GM18499 (cell line): ENCODE measurements at regions not wholly inside any gene's neighbourhood (a gene's known extent, or its start where the extent isn't known, plus 50 kb on each side); places are given as distances from the start of the nearest gene placed in this dataset.
A peak's percentile ranks its signal among the peaks of the same experiment; 100 is the strongest.

ENCODE experiments used
- ATAC-seq: cut with Tn5 transposase; IDR thresholded peaks from one replicate; pipeline ENCODE4 v1.9.1; 2021; ENCODE audit warnings: moderate number of reproducible peaks; ENCODE audit not compliant: insufficient read depth, unreplicated experiment

DNA sequence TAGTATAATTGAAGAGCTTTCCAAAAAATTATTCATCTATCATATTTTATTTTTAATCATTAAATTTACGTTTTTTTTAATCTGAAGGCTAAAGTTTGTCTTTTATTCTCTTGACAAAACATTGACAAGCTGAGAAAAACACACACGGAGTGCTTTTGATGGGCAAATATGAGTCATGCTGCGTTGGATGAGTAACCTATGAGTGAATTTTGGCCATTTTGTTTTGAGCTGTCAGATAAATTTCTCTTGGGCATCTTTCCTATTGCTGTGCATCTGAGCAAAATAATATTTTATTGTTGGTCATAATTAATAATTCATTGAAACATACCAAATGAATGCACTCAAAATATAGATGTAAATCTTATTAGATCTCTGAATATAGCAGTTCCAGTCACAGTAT, 1144.1 kb upstream of the ADGRL2 start:
- ATAC-seq = no peak

DNA sequence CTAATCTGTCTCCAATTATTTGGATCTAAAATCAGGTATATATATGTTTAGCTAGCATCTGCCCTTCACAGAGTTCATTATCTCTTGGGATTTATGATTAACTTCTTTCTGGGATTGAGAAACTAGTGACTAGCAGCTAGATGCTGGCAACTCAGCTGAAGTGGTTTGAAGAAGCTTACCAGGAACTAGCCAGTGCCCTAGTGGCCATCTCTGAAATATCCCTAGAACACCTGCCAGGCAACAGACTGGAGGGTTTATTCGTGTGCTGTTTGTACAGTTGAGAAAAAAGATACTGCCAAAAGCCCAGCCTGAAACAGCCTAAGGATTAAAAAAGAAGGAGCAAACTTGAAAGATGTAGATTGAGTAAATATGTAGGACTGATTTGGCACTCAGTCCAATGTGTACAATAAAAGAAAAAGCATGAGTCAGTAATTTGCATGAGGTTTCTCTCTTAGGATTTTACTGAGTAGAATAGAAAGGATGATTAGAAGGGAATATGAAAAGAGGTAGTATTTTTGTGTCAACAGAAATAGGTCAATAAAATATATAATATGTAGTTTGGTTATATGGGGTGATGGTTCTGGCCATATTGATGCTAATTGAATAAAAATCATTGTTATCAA, 1144.6 kb upstream of the ADGRL2 start:
- ATAC-seq = peak; percentile 76

DNA sequence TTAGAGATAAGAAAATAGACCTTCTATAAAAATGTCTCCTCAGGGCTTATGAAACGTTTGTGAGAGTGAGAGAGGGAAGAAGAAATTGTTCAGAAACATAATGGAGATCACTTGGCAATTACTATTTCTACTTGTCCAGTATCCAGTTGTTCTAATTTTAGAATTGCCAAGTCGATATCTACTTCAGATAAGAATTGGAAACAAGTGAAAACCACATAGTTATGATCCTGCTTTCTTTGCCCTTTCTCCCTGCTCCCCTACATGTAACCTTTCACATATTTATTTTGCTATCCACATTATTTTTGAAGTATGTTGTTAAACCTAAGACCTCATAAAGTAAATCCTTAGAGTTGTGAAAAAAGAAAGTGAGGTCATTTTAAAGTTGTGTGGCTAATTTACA, 1154.7 kb upstream of the ADGRL2 start:
- no peak for ATAC-seq

DNA sequence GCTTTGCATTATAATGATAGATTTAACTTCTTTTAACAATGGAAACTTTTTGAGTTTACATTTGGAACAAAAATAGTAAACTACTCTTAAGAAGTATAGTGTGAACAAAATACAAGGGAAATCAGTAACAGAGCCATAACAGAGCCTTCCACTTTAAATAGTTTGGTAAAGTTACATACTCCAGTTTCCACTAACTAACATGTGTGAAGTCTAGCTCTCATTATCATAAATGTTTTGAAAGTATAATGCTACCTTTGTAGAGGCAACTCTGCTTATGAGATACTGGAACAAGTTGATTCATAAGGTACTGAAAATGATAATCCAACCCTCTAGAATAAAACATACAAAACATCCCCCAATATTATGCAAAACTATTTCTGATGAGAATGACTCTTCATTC, 1155.1 kb upstream of the ADGRL2 start:
- no peak for ATAC-seq

DNA sequence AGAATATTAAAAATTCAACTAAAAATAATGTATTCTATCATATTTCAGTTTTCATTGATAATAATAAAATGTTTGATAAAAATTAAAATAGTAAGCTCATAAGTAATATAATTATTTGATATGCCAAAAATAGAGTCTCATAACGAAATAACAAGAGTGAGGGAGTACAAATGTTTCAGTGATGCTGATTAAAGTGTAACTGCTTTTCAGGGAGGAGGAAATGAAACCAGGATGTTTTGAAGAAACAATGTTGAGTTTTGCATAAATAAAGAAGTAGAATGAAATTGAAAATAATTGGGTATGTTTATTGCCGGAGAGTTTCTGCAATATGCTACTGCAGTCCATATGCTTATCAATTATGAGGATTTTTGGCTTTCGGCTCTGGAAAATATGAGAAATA, 1159.8 kb upstream of the ADGRL2 start:
- ATAC-seq = no peak

DNA sequence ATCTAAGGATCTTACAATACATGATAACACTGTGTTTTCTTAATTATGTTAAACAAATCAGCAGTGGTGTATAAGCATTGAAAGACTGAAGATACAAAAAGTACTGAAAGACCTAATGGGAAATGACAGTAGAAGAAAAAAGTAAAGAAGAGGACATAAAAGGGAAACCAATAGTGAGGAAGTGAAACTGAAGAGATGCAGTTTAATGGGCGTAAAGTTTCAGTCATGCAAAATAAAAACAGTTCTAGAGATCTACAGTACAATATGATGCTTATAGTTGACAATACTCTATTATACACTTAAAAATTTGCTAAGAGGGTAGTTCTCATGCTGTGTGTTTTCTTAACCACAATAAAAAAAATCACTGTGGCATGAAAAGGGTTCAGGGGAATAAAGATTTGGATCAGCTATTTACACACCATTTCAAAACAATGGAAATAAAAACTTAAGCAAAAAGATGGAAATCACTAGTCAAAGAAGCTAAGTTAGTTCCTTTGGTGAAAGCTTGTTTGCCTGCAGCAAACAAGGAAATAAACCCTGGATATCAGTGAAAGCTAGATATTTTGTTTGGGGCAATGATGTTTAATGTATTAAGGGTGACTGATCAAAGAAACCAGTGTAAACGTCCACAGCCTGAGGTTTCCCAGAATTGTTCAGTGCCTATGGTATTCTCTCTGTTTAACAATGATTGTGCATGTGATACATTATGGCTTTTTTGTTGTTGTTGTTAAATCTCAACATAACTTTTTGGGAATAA, 1160.8 kb upstream of the ADGRL2 start:
- ATAC-seq = peak; percentile 98

DNA sequence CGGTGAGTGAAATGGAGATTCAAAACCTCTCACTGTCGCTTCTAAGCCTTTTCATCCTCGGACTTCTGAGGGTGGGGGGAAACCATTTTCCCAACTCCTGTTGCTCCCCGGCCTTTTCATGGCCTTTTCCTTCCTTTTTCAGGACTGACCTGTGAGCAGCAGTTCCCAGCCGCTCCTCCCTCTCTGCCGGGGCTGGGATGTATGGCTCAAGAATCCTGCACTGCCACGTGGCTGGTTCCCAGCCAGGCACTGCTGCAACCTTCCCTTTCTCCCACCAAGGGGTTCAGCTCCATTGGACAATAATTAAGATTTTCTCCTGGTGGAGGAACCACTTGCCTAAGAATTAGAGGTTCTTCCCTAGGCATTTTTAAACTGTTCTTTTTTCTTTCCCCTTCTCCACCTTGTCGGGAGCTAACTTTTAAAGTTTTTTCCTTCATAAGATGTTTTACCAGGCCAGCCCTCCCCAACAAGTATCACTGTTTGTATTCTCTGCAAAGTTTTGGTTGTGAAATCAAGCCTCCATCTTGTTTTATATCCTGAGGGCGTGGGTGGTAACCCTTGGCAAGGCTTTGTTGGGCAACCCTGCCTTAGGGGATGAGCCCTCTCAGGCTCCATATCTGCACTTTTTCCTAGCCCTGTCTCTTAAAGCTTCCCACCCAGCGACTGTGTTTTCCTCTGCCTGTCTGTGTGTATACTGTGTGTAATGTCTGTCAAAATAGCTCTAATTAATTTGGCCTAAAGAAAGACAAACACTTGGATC, 1166.6 kb upstream of the ADGRL2 start:
- ATAC-seq = no peak

DNA sequence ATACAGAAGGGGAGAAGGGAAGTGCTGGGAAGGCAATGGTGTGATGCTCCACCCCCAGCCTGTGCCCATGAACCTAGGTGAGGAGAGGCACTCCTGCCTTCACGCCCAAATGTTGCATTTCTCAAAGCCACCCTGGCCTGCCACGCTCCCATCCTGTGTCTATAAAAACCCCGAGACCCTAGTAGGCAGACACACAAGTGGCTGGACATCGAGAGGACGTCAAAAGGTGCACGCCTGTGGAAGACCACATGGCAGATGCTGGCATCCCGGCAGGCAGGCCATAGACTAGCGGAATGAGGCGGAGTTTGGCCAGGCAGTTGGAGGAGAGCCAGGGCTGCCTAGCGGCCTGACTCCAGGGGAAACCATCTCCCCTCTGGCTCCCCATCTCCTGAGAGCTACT, 1168.5 kb upstream of the ADGRL2 start:
- ATAC-seq = no peak

DNA sequence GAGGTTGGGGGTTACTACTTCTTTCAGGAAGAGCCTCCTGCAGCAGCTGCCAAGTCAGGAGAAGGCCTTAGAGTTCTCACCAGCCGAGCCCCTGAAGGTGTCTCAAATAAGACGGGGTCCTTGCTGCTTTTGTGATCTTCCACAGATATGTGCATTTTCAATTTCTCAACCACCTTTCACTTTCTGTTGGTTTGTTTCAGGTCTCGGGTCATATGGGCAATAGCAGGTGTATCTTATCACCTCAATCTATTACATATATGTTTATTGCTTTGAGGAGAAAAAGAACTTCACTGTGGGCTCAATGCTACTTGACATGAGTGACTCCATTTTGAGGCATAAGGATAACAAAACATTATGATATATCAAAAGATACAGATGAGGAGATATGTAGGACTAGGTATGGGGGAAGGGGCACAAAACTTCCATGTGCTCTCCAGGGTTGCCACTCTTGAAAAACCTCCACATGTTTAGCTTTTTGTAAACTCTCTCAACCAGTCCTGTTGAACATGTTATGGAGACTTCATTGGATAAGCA, 1171.4 kb upstream of the ADGRL2 start:
- ATAC-seq = no peak

DNA sequence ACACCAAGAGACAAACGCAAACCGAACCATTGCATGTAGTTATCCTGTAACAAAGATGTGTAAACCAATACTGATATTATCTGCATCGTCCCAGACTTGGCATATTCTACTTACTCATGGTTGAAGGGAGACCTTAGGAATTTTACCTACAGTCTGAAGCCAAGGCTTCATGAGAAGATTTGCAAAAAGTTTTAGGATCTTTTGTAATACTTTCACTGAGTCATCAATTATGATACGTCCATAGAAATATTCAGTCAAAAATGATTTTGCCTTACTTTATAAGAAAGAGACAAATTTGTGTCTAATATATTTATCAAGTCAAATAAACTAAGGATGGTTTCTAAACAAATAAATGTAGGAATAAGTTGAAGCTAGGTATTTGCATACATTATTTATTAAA, 1176.1 kb upstream of the ADGRL2 start:
- ATAC-seq = no peak

DNA sequence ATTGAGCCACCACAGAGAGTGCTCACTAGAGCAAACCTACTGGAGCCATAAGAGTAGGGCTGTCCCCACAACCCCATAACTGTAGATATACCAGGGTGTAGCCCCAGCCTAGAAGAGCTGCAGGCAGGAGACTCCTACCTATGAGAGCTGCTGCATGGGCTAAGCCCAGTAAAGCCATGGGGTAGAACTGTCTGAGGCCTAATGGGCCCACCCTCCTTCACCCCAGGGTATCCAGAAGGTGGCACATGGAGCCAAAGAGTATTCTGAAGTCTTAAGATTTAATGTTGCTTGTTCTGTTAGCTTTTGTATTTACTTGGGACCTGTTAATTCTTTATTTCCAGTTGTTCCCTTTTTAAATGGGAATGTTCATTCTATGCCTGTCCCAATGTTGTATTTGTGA, 1193.7 kb upstream of the ADGRL2 start:
- ATAC-seq = no peak

DNA sequence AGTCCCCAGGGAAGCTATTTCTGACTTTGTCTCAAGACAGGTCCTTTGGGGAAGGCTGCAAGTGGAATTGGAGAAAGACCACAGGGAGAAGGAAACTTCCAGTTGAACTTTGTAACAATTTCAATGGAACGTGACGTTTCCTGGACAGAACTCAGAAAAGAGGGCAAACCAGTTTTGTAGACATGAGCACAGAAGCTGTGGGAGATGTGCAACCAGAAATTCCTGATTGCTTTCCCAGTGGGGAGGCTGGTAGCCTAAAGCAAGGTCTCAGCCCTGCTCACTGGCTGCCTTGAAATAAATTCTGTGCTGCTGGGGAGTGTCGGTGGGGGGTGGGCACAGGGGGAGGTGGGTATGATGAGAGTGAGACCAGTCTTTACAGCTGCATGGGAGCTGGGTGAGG, 1206.7 kb upstream of the ADGRL2 start:
- no peak for ATAC-seq

DNA sequence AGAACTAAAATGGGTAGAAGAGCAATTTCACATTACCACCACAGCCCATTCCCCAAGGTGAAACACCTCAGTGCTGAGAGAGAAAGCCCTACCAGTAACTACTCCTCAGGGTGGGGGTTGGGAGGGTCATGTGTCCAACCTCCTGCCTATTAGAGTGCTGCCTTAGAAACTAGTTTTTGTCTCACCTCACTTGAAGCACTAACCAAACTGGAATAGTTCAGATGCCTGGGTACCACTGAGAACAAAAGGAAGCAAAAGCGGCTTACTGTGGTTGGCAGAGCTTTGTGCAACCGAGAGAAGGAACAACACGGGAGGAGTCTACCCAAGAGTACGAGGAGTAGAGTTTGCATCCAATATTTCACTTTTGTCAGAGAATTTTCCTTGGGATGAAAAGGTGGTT, 1207.5 kb upstream of the ADGRL2 start:
- no peak for ATAC-seq

DNA sequence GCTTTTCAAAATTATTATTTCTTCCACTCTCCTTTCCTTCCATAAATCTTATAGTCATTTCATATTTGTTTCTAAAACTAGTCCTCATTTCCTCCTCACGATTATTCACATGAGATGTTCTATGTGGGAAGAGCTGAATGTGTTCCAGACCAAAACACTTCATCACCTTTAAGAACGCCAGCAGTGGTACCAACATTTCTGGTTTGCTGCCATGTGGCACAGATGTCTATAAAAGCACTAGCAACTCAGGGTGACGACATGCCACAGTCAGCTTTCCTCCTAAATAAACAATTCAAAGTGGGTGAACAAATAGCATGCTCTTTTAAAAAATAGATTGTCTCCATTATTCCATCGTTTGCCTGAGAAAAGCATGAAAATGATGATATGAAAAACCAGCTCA, 1217.8 kb upstream of the ADGRL2 start:
- ATAC-seq = no peak

DNA sequence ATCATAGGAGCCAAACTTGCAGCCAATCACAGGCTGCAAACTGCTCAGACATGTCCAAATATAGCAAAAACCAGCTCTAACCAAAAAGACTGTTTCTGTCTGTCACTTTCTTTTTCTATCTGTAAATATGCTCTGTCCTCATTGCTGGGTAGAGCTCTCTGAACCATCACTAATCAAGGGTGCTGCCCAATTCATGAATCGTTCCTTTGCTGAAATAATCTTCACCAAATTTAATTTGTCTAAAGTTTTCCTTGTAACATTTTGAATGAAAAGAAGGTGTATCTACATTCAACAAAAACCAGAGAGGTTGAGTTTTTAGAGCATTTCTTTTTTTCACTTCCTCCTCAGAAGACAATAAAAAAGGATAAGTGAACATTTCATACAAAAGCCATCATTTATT, 1221.7 kb upstream of the ADGRL2 start:
- ATAC-seq = no peak

DNA sequence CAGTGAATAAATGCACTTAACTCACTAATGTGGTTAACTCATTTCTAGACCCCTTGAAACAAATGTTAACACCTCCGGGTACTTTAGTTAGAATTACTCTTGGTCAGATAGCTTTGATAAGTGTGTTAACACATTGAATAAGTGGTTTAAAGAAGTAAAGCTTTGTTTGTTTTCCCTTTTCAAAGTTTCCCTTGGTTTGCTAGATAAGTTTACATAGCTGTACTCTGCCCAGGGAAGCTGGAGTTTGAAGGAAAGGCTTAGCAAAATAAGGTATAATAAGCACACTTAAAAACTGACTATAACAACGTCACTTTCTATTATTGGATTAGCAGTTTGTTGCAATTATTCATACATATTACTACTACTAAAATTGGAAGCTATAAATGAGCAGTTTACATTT, 1233.9 kb upstream of the ADGRL2 start:
- ATAC-seq = no peak

DNA sequence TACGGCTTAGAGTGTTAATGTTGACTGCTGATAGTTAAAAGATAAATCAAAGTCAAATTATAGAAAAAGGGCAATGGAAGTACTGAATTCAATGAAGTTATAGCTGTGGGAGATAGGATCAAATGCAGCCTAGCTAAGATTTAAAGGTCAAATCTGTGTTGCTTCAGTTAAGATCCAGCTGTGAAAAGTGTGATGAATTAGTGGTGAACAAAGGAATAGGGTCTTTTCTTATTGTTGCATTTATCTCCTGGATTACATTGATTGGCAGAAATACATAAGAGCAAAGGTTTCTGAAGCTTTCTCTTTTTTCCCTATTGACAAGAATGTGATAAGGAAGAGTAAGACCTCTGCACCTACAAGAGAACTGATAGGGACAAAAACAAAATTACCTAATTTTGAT, 1234.6 kb upstream of the ADGRL2 start:
- no peak for ATAC-seq

DNA sequence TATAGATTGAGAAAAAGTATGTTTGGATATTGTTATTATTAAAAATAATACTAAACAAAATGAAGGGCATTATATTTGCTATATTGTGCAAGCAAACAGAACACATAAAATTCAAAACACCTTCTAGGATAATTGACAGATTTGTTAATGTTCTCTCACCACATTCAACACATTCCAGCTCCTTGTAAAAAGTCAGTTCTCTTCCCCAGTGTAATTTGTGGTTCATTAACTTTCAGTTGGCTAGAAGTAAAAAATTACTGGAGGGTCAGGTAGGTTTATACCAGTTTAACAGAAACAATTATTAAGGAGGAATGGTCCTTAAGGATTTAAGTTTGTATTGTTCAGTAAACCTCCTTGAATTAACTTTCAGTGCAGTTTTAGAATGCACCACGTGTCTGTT, 1235.3 kb upstream of the ADGRL2 start:
- ATAC-seq = no peak

DNA sequence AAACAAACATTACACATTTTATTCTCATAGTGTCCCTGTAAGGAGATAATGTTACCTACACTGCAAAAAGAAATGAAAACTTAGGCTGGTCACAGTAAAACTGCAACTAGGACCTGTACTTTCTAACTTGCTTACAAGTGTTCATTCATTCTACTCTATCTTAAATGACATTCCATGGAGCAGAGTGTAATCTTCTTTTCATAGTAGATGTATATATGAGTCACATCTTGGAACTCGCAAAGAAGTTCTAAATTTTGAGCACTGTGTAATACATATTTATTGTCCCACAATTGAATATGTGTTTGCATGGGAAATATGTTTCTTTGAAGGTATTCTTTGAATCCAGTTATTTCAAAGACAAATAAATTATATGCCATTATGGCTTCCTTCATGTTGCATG, 1258.5 kb upstream of the ADGRL2 start:
- no peak for ATAC-seq

DNA sequence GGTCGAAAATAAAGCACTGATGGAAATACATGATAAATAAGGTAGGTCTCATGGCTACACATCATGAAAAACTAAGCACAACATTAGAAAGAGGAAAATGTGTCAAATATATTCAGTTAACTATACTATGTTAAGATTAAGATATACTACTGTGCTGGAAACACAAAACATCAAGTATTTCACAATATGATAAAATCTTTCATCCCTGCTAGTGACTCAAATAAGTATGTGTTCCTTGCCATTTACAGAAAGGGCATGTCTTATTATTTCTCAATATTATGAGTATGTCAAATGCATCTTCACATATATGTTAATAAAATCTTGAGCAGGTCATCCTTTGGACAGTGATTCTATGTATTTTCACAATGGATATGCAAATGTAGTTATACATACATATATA, 1260.1 kb upstream of the ADGRL2 start:
- no peak for ATAC-seq

DNA sequence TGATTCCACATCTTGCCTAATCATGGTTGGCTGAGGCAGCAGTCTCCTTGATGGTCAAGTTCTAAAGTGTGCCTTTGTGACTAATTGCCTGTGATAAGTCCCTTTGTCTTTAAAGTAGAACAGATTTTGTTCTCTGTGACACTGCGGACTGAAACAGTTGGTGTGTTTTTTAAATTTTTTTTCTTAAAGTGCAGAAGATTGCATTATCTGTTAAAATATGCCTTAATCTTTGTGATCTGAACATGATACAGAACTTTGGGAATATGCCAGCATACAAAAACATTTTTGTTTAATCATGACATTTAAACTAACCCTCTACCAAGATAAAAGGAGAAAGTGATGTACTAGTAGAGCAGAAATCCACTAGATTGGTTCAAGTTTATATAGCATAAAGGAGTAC, 1260.6 kb upstream of the ADGRL2 start:
- no peak for ATAC-seq
